HepG2 (cell line): ENCODE measurements at regions not wholly inside any gene's neighbourhood (a gene's known extent, or its start where the extent isn't known, plus 50 kb on each side); places are given as distances from the start of the nearest gene placed in this dataset.
A peak's percentile ranks its signal among the peaks of the same experiment; 100 is the strongest.

Experiments used
- CBX1 ChIP-seq: IDR thresholded peaks from one replicate; pipeline ENCODE4 v1.6.1; 2016; ENCODE audit warnings: antibody characterized with exemption, low read depth
- CENPX ChIP-seq: sonication (generic); formaldehyde crosslinking; IDR thresholded peaks from 2 replicates; pipeline ENCODE4 v1.9.0; 2021; ENCODE audit warnings: mild to moderate bottlenecking, missing genetic modification reagents, moderate library complexity
- CERS6 ChIP-seq: sonication (generic); formaldehyde crosslinking; IDR thresholded peaks from 2 replicates; pipeline ENCODE4 v1.5.0; 2020; ENCODE audit warnings: missing genetic modification reagents
- EEA1 ChIP-seq: sonication (generic); formaldehyde crosslinking; IDR thresholded peaks from 2 replicates; pipeline ENCODE4 v1.5.1; 2020; ENCODE audit warnings: mild to moderate bottlenecking, missing genetic modification reagents, borderline replicate concordance
- GMEB1 ChIP-seq: sonication (generic); formaldehyde crosslinking; IDR thresholded peaks from 2 replicates; pipeline ENCODE4 v1.5.1; 2020; ENCODE audit warnings: missing genetic modification reagents, mild to moderate bottlenecking, borderline replicate concordance
- HINFP ChIP-seq: sonication (generic); formaldehyde crosslinking; IDR thresholded peaks from 2 replicates; pipeline ENCODE4 v1.4.0; 2020; ENCODE audit warnings: low read depth, mild to moderate bottlenecking, missing genetic modification reagents
- MED1 ChIP-seq: sonication (generic); formaldehyde crosslinking; IDR thresholded peaks from 2 replicates; pipeline ENCODE4 v1.4.0; 2020; ENCODE audit warnings: missing genetic modification reagents
- NBN ChIP-seq: fragments of 450-650 bp; conservative IDR thresholded peaks from 2 replicates; pipeline ENCODE4 v1.6.1; 2017
- NKX3-1 ChIP-seq: sonication (generic); formaldehyde crosslinking; IDR thresholded peaks from 2 replicates; pipeline ENCODE4 v1.5.0; 2020; ENCODE audit warnings: missing genetic modification reagents
- NR1H2 ChIP-seq: sonication (generic); formaldehyde crosslinking; IDR thresholded peaks from 2 replicates; pipeline ENCODE4 v1.8.1; 2022; ENCODE audit warnings: low read depth, missing genetic modification reagents, borderline replicate concordance
- PRMT3 ChIP-seq: sonication (generic); formaldehyde crosslinking; IDR thresholded peaks from 2 replicates; pipeline ENCODE4 v1.8.1; 2022; ENCODE audit warnings: low read depth, mild to moderate bottlenecking, moderate library complexity, missing genetic modification reagents, borderline replicate concordance
- REST ChIP-seq, 2 experiments: IDR thresholded peaks; 2 replicates each; pipeline ENCODE4 v1.6.1; 2011 to 2012; ENCODE audit warnings: low read length in 2 of 2, borderline replicate concordance in 1 of 2, low read depth in 1 of 2, mild to moderate bottlenecking in 1 of 2, moderate library complexity in 1 of 2
- RFXAP ChIP-seq: sonication (generic); formaldehyde crosslinking; IDR thresholded peaks from 2 replicates; pipeline ENCODE4 v1.4.0; 2020; ENCODE audit warnings: missing genetic modification reagents, borderline replicate concordance
- SIX4 ChIP-seq: sonication (generic); formaldehyde crosslinking; IDR thresholded peaks from 2 replicates; pipeline ENCODE4 v1.4.0; 2020; ENCODE audit warnings: missing genetic modification reagents
- SP140L ChIP-seq: sonication (generic); formaldehyde crosslinking; IDR thresholded peaks from 2 replicates; pipeline ENCODE4 v1.4.0; 2020; ENCODE audit warnings: missing genetic modification reagents, borderline replicate concordance
- ZNF143 ChIP-seq: sonication (generic); formaldehyde crosslinking; IDR thresholded peaks from 2 replicates; pipeline ENCODE4 v1.4.0; 2020; ENCODE audit warnings: missing genetic modification reagents
- ZNF230 ChIP-seq: sonication (generic); formaldehyde crosslinking; IDR thresholded peaks from 2 replicates; pipeline ENCODE4 v1.4.0; 2020; ENCODE audit warnings: mild to moderate bottlenecking, missing genetic modification reagents
- ZNF24 ChIP-seq: fragments of 450-650 bp; IDR thresholded peaks from 2 replicates; pipeline ENCODE4 v1.6.1; 2017; ENCODE audit warnings: antibody characterized with exemption, mild to moderate bottlenecking
- ZNF337 ChIP-seq: sonication (generic); formaldehyde crosslinking; IDR thresholded peaks from 2 replicates; pipeline ENCODE4 v1.5.1; 2020; ENCODE audit warnings: missing genetic modification reagents, low read depth, mild to moderate bottlenecking, borderline replicate concordance
- ZNF614 ChIP-seq: IDR thresholded peaks from 2 replicates; pipeline ENCODE4 v1.6.1; 2018; ENCODE audit warnings: missing biosample characterization, missing genetic modification reagents, inconsistent platforms, borderline replicate concordance
- ZNF724P ChIP-seq: sonication (generic); formaldehyde crosslinking; IDR thresholded peaks from 2 replicates; pipeline ENCODE4 v1.8.0; 2022; ENCODE audit warnings: missing genetic modification reagents, borderline replicate concordance
- ZNF737 ChIP-seq: sonication (generic); formaldehyde crosslinking; IDR thresholded peaks from 2 replicates; pipeline ENCODE4 v1.5.0; 2020; ENCODE audit warnings: missing genetic modification reagents, mild to moderate bottlenecking, borderline replicate concordance
- ZNF746 ChIP-seq: sonication (generic); formaldehyde crosslinking; IDR thresholded peaks from 2 replicates; pipeline ENCODE4 v1.8.0; 2022; ENCODE audit warnings: mild to moderate bottlenecking, missing genetic modification reagents
- ZNF768 ChIP-seq: sonication (generic); formaldehyde crosslinking; IDR thresholded peaks from 2 replicates; pipeline ENCODE4 v1.4.0; 2020; ENCODE audit warnings: missing genetic modification reagents

GRCh38 chr3:65291448-65292125 is 603.8 kb upstream of the ADAMTS9 start (continued):
- TF ChIP-seq HINFP (CRISPR knock-in tag), result no peak
- TF ChIP-seq SP140L (CRISPR knock-in tag), result no peak
- no peak for TF ChIP-seq NKX3-1 (CRISPR knock-in tag)
- TF ChIP-seq ZNF746, result no peak
- TF ChIP-seq ZNF143 (CRISPR knock-in tag), result no peak
- peak; percentile 77; the same call in 1 of the 2 replicates for TF ChIP-seq ZNF614
- no peak for TF ChIP-seq GMEB1 (CRISPR knock-in tag)
- TF ChIP-seq CERS6 (CRISPR knock-in tag), result no peak
- TF ChIP-seq CBX1, result no peak
- TF ChIP-seq CENPX, result no peak
- TF ChIP-seq EEA1 (CRISPR knock-in tag), result no peak
- TF ChIP-seq NR1H2 (CRISPR knock-in tag), result no peak
- TF ChIP-seq REST (IDR thresholded peaks at IDR 0.05; ENCODE audit: borderline replicate concordance in 1 of 2, low read depth in 1 of 2, low read length in 2 of 2), result no peak
- no peak for TF ChIP-seq ZNF337 (CRISPR knock-in tag)
- no peak for TF ChIP-seq RFXAP (CRISPR knock-in tag)
- no peak; the same call in 1 of the 2 replicates for TF ChIP-seq MED1 (CRISPR knock-in tag)
- no peak for TF ChIP-seq PRMT3 (CRISPR knock-in tag)
- TF ChIP-seq ZNF724P, result no peak
- TF ChIP-seq NBN, result no peak
- TF ChIP-seq SIX4 (CRISPR knock-in tag), result no peak
- TF ChIP-seq ZNF737 (CRISPR knock-in tag), result no peak
- peak; percentile 72 for TF ChIP-seq ZNF24
- TF ChIP-seq ZNF768 (CRISPR knock-in tag), result no peak
- TF ChIP-seq ZNF230 (CRISPR knock-in tag), result no peak
